ENCODE measurements at regions not wholly inside any gene's neighbourhood (a gene's known extent, or its start where the extent isn't known, plus 50 kb on each side); places are given as distances from the start of the nearest gene placed in this dataset.
A peak's percentile ranks its signal among the peaks of the same experiment; 100 is the strongest.

DNA sequence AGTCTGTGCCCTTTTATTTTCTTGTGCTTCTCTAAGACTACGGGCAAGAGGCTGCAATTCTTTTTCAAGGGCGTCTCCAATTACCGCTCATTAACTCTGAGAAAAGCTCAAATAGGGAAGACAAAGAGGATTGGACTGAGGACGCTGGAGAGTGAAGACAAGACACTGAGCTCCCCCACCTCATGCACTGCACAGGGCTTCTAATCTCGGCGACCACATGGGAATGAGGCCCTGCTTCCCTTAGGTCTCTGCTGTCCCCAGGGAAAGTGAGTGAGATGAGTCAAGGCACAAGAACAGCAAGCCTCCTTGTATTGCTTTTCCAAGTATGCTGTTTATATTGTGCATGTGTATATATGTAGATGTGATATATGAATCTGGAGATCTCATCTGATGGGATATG is 392.2 kb upstream of the CFAP20DC start:
- no peak for DNase-seq

DNA sequence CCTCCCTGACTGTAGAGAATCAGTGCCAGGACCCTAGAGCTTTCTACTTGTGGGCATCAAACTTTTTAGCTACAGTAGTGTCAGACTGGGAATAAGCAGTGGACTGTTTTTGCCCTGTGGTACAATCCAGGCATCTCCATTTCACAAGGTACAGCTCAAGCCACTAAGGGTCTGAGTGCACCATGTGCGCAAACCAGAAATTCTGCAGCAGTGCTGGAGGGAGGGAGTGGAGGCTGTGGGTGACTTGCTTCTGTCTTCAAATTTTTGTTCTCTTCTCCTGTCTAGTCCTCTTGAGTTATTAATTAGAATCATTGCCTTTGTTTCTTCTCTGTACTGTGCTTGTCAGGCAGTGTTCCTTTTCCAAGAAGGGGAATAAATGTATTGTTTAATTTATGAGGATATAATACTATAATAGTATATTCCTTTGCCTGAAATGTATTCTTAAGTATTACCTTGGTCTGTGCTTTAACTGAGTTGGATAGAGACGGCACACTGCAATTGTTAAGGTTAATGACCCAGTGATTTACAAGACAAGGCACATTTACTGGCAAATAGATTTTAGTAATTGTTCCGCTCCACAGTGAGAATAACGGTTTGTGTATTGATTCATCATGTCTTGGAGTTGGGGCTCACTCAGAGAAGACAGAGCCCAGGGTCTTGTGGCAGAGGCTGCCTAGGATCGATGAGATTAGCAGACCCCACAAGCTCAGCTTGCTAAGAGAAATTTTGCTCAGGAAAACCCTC is 390.6 kb upstream of the CFAP20DC start:
- no peak for DNase-seq

DNA sequence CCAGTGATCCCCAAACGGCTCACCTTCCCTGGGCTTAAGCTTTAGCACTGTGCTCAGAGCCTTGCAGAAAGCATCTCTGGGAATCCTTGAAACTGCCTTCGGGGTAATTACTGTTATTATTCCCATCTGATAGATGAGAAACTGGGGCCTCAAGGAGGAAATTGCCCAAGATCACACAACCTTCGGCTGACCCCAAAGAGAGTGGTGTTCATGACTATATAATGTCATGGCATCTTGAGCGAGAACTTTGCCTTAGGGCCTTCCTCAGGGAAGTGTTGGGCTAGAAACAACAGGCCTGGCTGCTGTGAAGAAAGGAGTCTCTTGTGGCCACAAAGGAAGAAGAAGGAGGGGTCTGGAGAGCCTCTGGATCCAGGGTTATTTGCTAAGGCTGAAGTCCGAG is 388.7 kb upstream of the CFAP20DC start:
- no peak for DNase-seq

DNA sequence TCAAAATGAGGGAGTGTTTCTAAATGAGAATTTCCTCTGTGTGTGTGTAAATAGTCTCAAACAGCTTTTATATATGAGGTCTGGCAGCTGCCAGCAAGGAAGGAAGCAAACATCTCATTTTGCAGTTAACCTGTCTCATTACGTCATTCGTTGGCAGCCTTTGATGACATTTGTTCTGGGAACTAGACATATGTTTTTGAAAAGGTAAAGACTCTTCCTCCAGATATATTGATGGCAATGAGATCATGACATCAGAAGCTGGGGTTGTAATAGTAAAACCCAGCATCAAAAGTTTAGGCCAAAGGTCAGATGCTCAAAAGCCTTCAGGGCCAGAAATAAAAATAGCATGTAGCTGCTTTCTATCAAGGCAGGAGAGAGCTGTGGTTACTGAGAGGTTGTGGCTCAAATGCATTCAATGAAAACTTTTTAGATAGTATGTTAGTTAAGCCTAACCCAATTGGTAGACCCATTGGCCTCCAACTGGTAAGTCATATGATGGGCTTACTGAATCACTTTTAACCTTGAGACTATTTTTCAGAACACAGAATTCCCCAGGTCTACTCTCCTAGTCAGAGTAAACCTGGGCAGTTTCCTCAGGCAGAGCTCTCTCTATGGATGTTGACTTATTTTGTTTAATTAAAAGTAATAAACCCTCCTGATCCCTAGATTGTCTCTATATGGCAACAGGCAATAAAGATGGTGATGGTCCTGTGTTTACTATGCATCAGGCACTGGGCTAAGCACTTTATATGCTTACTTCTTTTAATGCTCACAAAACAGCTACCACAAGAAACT is 386.5 kb upstream of the CFAP20DC start:
- no peak for DNase-seq

DNA sequence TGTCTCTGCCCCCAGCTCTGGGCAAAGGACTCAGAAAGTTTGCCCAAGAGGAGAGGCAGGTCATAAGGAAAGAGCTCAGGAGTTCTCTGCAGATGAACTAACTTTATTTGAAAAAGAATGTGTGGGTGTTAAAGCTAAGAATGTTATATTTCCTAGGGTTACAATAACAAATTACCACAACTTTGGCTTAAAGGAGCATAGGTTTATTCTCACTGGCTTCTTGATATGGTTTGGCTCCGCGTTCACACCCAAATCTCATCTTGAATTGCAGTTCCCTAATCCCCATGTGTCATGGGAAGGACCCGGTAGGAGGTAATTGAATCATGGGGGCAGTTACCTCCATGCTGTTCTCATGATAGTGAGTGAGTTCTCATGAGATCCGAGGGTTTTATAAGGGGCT is 383.7 kb upstream of the CFAP20DC start:
- DNase-seq = no peak

DNA sequence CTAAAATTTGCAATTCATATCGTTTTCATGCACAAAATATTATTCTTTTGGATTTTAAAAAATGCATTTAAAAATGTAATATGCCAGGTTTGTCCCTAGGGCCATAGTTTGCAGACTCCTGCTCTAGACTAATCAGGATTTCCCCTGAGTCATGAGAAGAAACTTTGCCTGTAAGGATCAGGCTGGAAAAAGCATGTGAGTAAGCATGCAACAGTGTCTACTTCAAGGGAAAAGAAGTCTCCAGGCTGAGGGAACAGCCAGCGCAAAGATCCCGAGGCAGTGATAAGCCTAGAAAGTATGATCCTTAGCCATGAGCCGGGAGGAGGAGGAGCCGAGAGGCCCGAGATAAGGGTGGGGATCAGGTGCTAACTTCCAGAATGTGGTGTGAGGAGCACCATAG is 382.8 kb upstream of the CFAP20DC start:
- no peak for DNase-seq

DNA sequence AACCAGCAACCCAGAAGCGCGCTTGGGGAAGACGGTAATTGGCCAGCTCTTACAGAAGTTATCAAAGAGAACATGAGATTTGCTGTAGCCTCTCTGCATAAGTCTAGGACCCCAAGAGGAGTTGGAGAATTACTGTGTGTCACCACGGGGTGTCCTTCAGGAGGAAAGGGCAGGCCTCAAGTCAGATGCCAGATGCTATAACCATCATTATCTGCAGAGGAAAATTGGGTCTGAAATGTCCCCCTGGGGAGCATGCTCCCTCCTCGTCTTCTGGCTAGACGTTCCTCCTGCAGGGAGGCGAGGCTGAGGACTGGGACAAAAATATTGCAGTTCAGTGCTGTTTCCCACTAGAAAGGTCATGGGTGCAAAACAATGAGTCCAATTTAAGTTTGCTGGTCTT is 380.5 kb upstream of the CFAP20DC start:
- no peak for DNase-seq

DNA sequence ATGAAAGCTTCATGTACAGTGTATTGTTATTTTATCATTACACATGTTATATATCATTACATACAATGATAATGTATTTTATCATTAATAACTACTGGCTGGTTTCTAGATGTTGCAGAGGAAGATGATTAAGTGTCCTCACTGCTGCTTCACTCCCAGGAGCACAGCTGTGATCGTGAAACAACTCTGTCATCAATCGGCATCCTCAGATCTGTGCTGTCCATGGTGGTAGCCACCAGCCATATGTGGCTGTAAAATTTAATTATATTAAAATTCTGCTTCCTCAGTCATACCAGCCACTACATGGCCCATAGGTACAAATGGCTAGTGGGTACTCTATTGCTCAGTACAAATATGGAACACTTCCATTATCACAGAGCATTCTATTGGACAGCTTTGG is 379.4 kb upstream of the CFAP20DC start:
- no peak for DNase-seq

DNA sequence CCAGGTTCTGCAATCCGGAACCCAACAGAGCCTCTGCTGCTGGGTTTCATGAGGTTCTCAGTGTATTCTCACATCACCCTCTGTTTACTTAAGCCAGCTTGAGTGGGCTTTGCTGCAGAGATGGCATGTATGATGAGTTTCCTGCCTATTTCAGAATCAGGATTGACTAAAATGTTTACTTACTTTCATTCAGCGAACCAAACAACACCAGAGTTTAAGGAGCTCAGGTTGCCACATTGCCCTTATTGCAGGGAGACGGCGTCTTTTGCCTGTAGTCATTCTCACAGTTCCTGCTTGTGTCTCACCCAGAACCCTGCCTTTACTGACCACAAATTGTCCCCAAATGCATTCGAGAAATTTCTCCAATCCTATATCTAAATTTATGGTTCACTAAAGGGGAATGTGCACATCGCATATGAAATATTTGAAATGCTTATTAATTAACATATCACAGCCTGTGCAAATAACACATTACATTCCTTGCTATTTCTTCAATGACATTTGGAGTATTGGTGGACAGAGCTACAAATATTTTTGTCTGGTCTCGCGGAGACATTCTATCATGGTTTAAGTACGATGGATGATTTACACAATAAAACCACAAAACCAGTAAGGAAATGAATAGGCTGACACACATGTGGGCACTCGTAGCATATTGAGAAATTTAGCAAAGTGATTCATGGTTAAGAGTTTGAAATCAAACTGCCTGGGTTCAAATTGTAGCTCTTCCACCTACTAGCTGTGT is 377.2 kb upstream of the CFAP20DC start:
- no peak for DNase-seq

DNA sequence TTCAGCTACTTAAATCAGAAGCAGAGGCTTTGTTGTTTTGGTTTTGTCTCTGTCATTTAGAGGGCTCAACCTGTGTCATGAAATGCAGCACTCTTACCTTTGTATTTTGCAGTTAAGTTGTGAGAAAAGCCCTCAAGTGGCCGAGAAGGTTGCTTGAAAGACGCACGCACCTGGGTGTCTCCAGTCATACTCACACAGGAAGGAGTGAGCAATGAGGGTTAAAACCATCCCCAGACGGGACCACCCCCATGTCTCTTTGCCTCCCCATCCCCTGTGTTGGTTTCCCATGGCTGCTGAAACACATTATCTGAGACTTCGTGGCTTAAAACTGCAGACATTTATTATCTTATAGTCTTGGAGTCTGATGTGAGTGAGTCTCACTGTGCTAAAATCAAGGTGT is 376.1 kb upstream of the CFAP20DC start:
- peak; percentile 66 for DNase-seq

DNA sequence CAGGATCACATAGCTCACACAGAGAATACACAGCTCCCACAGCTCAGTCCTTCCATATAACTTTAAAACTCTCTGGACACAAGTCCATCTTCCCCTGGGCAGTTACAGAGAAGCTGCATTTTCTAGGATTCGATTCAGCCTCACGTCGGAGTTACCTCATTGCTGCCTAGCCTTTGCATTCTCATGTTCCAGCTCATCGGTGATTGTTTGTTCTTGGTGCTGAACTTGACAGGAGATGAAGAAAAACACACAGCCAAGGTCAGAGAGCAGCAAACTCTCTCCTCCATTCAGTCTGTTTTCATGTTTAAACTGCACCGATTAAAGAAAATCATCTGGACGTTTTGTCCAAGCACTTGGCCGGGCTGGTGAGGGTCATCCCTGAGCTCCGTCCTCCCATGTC is 375.5 kb upstream of the CFAP20DC start:
- DNase-seq = no peak

DNA sequence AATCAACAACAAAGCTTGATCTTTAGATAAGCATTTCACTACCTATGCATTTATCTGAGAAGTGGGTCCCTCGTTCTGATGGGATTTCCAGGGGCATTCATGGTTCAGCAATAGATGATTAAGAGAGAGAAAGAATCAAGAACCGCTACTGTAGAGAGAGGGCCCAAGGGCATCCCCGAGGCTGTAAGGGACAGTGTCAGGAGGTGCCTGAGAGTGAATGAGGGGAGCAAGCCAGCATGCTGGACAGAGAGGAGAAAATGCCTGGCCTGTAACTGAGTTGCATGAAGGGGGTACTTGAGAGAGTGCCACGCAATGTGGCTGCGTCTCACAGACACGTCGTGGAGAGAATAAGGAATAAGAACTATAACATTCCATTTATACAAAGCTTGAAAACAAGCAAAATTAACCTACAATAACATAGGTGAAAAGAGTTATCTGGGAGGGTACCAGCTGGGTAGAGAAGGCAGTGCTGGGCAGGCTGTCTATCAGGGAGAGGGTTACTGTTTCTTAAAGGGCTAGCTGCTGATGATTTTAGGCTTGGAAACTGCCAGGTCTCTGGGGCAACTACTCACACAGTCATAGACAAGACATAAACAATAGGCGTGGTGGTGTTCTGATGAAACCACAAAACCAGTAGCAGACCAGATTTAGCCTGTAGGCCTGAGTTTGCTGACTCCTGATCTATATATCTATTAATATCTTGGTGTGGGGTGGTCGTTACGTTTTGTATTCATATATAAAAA is 374.6 kb upstream of the CFAP20DC start:
- no peak for DNase-seq

DNA sequence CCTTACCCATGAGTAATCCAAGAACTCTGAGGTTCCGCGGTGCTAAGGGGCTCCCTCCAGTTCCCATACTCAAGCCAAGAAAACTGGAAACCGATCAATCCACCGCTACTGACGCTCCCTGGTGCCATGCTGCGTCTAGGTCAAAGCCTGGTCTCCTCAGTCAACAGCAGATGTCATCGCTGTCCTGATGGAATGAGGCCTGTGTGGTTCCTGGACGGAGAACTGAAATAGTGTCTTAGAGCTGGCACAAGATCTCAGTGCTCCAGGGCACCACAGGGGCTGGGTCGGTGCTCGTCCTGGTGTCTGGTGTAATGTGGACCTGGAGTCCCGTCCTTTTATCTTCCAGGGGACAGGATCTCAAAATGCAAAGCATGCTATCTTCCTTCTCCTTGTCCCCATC is 373.9 kb upstream of the CFAP20DC start:
- DNase-seq = no peak

DNA sequence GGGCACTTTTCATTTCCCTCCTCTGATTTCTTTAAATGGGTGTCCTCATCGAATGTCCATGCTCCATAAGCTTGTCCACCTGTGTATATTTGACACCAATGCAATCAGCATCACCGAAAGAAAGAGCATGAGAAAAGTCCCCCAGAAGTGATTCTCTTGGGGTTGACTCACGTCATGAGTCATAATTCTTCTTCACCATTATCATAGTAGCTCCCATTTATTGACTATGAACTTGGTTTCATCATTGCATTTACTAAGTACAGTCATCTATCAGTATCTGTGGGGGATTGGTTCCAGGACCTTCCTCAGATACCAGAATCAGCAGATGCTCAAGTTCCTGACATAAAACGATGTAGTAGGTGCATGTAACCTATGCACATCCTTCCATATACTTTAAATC is 372.5 kb upstream of the CFAP20DC start:
- no peak for DNase-seq

DNA sequence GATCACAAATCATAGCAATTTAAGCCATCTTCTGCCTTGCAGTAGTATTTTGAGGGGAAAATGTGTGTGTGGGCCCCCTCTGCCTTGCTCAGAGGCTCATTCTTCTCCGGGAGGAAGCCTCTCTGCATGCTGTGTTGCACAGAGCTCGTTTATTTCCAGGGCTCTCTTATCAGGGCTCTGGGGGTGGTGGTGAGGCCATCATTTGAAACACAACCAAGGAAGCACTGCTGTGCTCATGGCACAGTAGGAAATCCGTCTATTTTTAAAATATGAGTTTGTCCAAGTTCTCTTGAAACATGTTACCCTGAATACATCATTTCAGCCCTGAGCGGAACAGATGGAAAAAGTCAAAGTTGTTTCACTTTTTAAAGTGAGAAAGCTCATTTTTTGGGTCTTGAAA is 369.0 kb upstream of the CFAP20DC start:
- no peak for DNase-seq

DNA sequence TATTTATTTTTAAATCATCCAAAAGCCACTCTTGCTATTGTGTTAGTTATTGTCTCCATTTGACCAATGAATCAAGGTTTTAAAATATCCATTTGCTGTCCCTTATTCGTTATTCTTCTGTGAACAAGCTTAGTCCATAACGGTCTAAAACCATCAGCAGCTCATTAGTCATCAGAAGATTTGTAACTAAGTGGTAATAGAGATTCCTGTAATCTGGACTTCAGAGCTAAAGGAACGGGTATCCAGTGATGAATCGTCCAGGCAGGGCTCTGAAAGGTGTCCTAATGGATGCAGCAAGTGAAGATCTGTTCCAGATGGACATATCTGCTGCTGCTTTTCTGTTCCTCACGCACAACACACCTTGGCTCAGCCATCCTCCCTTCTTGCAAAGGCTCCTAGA is 362.7 kb upstream of the CFAP20DC start:
- DNase-seq = no peak

DNA sequence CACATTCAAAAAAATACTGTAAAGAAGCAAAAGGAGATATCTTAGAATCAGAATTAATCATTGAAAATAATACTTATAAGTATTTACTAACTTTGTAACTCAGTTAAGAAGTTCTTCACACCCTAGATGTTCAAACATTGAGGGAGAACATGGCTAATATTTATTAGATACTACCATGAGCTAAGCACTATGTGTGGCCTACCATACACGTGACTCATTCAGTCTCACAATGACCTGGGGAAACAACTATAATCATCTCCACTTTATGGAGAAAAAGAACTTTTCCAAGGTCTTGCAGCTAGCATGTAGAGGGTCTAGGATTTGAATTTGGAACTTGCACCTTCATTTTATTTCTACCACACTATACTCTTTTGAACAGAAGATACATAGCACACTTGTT is 361.9 kb upstream of the CFAP20DC start:
- DNase-seq = no peak

DNA sequence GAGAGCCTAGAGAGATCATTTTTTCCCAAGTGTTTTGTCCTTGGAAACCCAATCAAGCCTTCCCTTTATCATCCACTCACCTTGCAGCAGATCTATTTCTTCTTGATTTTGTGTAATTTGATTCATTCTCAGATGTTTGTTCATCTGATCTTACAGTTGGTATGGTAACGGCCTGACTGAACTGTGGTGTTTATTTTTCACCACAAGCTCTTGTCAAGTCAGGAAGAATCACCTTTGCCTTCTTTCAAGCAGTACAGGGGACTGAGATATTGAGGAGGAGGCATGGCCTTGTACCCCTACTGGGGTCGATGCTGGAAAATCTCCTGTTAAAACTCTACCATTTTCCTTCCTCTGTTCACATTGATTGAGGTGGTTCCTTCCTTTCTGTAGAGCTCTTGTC is 361.4 kb upstream of the CFAP20DC start:
- DNase-seq = no peak

DNA sequence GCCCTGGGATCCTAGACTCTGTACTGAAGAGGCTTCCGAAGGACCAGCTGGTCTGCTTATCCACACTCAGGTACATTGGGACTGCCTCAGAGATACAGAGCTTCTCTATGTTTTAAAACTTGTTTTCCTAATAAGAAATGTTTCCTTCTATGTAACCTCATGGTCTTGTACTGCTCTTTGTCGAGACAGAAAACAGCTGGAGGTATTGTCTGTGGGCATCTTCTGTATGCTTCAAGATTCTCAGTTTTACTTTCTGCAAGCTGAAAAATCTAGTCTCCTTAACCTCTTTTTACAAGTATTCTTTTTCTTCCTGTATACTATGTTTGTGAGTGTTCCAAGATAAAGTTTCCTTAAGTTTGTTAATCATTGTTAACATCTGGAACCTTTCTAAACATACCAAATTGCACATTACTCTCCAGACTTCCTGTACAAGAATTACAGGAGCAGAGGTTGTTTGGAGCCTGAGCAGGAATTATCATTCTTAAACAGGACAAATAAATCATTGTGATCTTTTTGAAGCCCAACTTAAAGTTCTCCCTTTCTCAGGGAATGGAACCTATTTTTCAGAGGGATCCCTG is 358.3 kb upstream of the CFAP20DC start:
- DNase-seq = no peak

DNA sequence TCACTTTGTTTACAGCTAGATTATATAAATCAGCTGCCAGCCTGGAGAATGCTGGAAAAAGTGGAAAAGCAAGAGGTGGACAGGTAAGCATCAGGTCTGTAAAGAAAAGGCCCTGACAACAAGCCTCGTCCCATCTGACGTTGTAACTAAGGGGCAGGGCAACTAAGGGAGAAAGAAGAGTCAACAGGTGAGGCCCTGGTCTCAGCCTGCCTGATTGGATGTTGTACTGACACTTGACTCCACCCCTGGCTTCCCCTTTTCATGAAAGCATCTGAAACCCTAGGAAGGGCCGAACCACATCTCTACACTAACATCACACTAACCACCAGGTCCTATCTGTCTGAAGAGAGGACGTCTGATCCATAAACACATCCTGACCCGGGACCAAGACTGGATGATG is 357.6 kb upstream of the CFAP20DC start:
- DNase-seq = no peak

DNA sequence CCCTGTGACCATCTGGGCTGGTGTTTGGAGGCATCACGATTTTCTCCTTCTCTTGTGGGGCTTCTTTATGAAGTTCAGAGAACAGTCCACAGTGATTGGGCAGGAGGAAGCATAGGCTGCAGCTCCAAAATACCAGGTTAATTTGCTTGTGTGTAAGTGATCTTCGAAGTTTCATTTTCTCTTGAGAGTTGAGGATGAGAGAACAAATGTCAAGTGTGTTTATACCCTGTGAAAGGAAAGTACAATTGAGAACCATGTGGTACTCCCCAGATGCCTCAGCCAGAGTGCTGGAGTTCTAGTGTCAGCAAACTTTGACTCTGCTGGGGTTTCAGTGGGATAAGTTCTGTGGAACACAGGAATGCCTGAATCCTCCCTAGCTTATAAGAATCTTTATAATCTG is 357.1 kb upstream of the CFAP20DC start:
- no peak for DNase-seq

DNA sequence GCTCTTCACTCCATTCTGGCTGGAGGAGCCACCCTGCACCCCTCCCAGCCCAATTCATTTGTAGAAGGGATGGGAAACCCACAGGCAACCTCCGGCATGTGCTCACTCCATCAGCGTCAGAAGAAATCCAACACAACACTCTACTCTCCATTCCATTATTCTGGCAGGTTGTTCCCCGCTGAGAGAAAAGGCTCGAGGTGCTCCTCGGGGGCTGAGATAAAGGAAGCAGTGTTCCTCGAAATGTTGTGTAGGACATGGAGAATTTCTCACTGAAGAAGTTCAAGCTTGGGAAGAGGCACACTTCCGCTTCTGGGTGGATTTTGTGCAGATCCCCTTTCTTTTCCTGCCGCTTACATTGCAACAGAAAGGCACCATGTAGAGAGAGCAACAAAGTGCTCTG is 355.0 kb upstream of the CFAP20DC start:
- DNase-seq = no peak

DNA sequence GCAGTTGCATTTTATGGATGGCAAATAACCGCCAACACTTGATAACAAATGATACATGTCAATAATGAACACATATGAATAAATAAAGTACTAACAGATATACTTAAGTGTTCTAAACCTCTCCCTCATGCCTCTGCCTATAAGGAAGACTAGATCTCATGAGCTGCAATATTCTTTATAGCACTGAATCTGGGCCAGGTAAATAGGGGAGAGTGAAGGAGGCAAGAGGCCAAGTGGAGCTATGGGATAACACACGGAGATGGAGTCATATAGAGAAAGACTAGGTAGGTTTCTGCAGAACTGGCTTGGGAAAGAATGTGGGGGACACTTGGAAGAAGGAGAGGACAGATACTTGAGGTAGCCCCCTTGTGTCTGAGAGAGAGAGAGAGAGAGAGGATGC is 354.2 kb upstream of the CFAP20DC start:
- no peak for DNase-seq
